HepG2 (cell line): ENCODE measurements at regions not wholly inside any gene's neighbourhood (a gene's known extent, or its start where the extent isn't known, plus 50 kb on each side); places are given as distances from the start of the nearest gene placed in this dataset.

Experiments
- STAT5B ChIP-seq: sonication (generic); formaldehyde crosslinking; IDR thresholded peaks from 2 replicates; pipeline ENCODE4 v1.4.0; 2020; ENCODE audit warnings: missing genetic modification reagents
- TF ChIP-seq, protein P1 (sequence below): sonication (generic); formaldehyde crosslinking; IDR thresholded peaks from 2 replicates; pipeline ENCODE4 v1.5.0; 2020; ENCODE audit warnings: mild to moderate bottlenecking, missing genetic modification reagents, moderate library complexity
- TF ChIP-seq, protein P2 (sequence below): sonication (generic); formaldehyde crosslinking; IDR thresholded peaks from 2 replicates; pipeline ENCODE4 v1.4.0; 2020; ENCODE audit warnings: missing genetic modification reagents, borderline replicate concordance

DNA sequence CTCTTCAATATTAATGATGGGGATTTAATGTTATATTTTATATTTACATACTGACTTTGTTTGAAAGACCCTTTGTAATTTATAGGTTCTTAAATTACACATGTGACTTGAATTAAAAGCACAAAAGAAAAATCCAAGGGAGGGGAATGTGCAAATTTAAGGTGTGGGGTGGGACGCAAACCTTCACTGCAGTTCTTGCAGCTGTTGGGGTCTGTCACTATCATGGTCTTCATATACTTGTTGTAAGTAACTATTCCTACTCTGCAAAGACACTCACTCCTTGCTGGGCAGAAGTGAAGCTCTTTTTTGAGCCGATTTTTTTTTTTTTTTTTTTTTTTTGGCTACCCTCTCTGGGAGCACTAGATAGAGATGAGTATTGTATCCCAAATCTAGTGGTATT, 505.3 kb downstream of the ARHGEF28 start:
- no peak for TF ChIP-seq STAT5B (CRISPR knock-in tag)
- TF ChIP-seq, protein P1, sequence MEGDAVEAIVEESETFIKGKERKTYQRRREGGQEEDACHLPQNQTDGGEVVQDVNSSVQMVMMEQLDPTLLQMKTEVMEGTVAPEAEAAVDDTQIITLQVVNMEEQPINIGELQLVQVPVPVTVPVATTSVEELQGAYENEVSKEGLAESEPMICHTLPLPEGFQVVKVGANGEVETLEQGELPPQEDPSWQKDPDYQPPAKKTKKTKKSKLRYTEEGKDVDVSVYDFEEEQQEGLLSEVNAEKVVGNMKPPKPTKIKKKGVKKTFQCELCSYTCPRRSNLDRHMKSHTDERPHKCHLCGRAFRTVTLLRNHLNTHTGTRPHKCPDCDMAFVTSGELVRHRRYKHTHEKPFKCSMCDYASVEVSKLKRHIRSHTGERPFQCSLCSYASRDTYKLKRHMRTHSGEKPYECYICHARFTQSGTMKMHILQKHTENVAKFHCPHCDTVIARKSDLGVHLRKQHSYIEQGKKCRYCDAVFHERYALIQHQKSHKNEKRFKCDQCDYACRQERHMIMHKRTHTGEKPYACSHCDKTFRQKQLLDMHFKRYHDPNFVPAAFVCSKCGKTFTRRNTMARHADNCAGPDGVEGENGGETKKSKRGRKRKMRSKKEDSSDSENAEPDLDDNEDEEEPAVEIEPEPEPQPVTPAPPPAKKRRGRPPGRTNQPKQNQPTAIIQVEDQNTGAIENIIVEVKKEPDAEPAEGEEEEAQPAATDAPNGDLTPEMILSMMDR: no peak
- TF ChIP-seq, protein P2, sequence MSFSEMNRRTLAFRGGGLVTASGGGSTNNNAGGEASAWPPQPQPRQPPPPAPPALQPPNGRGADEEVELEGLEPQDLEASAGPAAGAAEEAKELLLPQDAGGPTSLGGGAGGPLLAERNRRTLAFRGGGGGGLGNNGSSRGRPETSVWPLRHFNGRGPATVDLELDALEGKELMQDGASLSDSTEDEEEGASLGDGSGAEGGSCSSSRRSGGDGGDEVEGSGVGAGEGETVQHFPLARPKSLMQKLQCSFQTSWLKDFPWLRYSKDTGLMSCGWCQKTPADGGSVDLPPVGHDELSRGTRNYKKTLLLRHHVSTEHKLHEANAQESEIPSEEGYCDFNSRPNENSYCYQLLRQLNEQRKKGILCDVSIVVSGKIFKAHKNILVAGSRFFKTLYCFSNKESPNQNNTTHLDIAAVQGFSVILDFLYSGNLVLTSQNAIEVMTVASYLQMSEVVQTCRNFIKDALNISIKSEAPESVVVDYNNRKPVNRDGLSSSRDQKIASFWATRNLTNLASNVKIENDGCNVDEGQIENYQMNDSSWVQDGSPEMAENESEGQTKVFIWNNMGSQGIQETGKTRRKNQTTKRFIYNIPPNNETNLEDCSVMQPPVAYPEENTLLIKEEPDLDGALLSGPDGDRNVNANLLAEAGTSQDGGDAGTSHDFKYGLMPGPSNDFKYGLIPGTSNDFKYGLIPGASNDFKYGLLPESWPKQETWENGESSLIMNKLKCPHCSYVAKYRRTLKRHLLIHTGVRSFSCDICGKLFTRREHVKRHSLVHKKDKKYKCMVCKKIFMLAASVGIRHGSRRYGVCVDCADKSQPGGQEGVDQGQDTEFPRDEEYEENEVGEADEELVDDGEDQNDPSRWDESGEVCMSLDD (CRISPR knock-in tag): no peak
